Ectodermal cell (in vitro differentiated cells): ENCODE measurements at regions not wholly inside any gene's neighbourhood (a gene's known extent, or its start where the extent isn't known, plus 50 kb on each side); places are given as distances from the start of the nearest gene placed in this dataset.

ENCODE experiments used
- H3K27ac ChIP-seq: 2 replicates; pipeline ENCODE4 v1.7.0; 2013; ENCODE audit warnings: mild to moderate bottlenecking, low read depth, low read length; ENCODE audit not compliant: insufficient read depth, poor library complexity, severe bottlenecking
- H3K27me3 ChIP-seq: 2 replicates; pipeline ENCODE4 v1.7.0; 2013; ENCODE audit warnings: mild to moderate bottlenecking, low read length; ENCODE audit not compliant: insufficient read depth, control insufficient read depth, poor library complexity, severe bottlenecking
- H3K36me3 ChIP-seq: one replicate; pipeline ENCODE4 v1.7.0; 2013; ENCODE audit warnings: low read length; ENCODE audit not compliant: control insufficient read depth, insufficient read depth
- H3K4me1 ChIP-seq: one replicate; pipeline ENCODE4 v1.7.0; 2013; ENCODE audit warnings: low read length; ENCODE audit not compliant: control insufficient read depth, insufficient read depth
- H3K4me3 ChIP-seq: 2 replicates; pipeline ENCODE4 v1.7.0; 2013; ENCODE audit warnings: low read depth, low read length, control low read depth; ENCODE audit not compliant: insufficient read depth
- H3K9me3 ChIP-seq: 2 replicates; pipeline ENCODE4 v1.7.0; 2013; ENCODE audit warnings: mild to moderate bottlenecking, low read length, moderate library complexity; ENCODE audit not compliant: control insufficient read depth
- WGBS, 2 experiments: methylation state at CpG; one replicate each; pipeline ENCODE4 v1.1.7; 2013; ENCODE audit warnings: missing lambda C conversion rate in 2 of 2; 5-methylcytosine and 5-hydroxymethylcytosine counted together

DNA sequence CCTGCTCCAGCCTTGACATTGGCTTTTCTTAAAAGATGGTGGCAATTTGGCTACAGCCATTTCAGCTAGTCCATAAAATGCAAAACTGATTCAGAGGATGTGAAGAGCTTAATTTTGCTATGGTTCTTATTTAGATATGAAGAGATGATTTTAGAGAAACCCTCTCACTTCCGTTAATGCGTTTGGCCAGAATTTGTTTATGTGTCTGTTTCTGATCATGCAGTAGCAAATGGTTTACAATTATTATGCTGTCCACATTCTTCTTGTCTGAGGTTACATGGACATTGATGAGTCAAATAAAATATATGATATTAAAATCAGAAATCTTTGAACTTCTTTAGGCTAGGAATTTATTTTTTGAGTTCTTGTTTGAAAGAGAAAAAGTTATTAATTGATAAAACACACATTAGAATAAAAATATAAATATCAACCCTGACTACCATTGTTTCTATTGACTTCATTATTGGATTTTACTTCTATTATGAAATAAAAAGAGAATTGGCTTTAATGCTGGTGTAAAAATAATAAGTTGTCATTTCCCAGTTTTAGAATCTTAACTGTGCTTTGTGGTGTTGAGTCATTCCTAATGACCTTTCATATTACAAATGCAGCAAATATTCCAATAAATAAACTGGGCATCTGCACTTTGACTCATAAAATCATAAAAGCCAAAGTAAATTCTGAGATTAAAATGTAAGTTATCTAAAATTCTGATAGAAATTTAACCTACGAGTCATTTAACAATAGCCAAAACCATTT is 1286.0 kb upstream of the GJE1 start:
- no peaks in the 10 kb centered on the region for H3K36me3 ChIP-seq
- no peaks in the 10 kb centered on the region for H3K9me3 ChIP-seq
- H3K4me3 ChIP-seq, result no peak overlapping the region
- no peak overlapping the region for H3K27ac ChIP-seq
- no peaks in the 10 kb centered on the region for H3K27me3 ChIP-seq
- H3K4me1 ChIP-seq, result no peaks in the 10 kb centered on the region
- 91 to 100% methylated on average over 2 of the region's 3 CpGs for WGBS, 2 experiments

DNA sequence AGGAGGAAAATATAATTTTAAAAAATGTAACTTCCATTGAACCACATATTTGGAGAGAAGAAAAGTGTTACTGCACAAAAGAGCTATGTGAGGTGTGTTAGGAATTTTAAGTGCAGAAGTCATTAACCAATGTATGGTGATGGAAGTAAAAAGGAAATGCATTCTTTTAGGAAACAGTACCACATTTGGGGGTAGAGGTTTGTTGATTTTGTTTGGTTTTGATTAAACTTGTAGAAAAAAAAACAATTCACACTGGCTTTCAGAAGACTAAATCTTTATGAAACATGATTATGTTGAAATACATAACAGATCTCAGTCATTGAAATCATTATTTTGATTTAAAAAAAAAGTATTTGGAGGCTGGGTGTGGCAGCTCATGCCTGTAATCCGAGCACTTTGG is 1287.0 kb upstream of the GJE1 start:
- no peaks in the 10 kb centered on the region for H3K36me3 ChIP-seq
- no peak overlapping the region for H3K27ac ChIP-seq
- no peak overlapping the region for H3K4me3 ChIP-seq
- no peaks in the 10 kb centered on the region for H3K4me1 ChIP-seq
- 87 to 95% methylated on average over 1 of the region's 1 CpG for WGBS, 2 experiments
- no peaks in the 10 kb centered on the region for H3K27me3 ChIP-seq
- H3K9me3 ChIP-seq, result no peaks in the 10 kb centered on the region

DNA sequence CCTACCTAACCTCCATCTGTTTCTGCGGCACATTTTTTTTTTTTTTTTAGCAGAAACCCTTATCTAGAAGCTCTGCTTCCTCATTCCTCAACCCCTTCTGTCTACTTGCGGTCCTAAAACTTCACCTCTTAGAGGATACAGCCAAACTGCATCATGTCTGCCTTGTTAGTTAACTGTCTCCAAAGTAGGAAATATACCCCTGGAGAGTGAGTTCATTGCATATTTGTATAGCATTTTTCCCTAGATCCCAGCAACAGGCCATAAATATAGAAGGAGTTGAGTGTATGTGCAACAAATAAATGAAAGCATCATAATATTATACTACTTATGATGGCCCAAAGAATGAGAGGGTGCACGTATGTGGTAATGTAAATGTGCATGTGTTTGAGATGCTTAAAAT is 1288.6 kb upstream of the GJE1 start:
- 93 to 94% methylated on average over 2 of the region's 3 CpGs for WGBS, 2 experiments
- Histone ChIP-seq H3K4me1 (no peaks in the 10 kb centered on the region), H3K4me3 (no peak overlapping the region), H3K27ac (no peak overlapping the region), H3K9me3 (no peaks in the 10 kb centered on the region), H3K27me3 (no peaks in the 10 kb centered on the region), H3K36me3 (no peaks in the 10 kb centered on the region)

DNA sequence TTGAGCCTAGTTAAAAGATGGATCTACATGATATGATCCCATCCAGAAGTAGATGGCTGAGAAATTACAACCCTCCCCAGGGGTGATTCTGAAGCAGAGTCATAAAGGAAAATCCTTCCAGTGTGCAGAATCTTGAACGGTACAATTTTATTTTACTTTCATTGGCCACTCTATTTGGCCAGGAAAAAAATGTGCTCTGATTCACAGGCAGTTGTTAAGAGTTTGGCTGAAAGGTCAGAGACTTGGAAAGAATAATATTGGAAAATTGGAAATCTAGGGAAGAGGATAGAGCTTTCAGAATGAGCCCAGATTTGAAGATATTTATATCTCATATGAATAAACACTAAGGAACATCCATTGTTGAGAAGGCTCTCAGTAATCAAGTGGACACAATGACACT is 1299.3 kb upstream of the GJE1 start:
- no peaks in the 10 kb centered on the region for H3K36me3 ChIP-seq
- WGBS, 2 experiments, result 100% methylated on average over 1 of the region's 1 CpG

DNA sequence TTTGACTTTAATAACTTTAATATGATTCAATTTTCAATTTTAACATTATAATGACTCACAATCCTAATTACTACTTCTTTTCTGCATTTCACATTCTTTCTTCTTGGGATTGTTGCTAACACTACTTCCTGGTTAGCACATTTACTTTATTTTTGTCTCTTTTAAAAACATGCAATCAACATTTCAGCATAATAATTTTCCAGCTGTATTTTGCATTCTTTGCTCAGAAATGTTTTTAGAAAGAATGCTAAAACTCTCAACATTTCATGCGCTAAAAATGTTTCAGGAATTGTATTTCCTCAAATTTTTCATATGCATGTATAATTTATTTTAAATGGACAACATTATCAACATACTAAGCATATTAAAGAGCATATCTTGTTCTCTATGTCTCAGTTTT is 1302.1 kb upstream of the GJE1 start:
- Histone ChIP-seq H3K4me1 (no peaks in the 10 kb centered on the region), H3K9me3 (no peaks in the 10 kb centered on the region), H3K27ac (no peak overlapping the region), H3K27me3 (no peaks in the 10 kb centered on the region), H3K36me3 (no peaks in the 10 kb centered on the region), H3K4me3 (no peak overlapping the region)
- whole genome bisulfite sequencing, 2 experiments, result 100% methylated on average over 1 of the region's 1 CpG; no CpG with 5 or more reads in 1 of the 2 experiments

More for the DNA sequence above, 1299.3 kb upstream of the GJE1 start:
- Histone ChIP-seq H3K4me3 (no peak overlapping the region), H3K9me3 (no peaks in the 10 kb centered on the region), H3K27ac (no peak overlapping the region), H3K27me3 (no peaks in the 10 kb centered on the region), H3K4me1 (no peaks in the 10 kb centered on the region)

DNA sequence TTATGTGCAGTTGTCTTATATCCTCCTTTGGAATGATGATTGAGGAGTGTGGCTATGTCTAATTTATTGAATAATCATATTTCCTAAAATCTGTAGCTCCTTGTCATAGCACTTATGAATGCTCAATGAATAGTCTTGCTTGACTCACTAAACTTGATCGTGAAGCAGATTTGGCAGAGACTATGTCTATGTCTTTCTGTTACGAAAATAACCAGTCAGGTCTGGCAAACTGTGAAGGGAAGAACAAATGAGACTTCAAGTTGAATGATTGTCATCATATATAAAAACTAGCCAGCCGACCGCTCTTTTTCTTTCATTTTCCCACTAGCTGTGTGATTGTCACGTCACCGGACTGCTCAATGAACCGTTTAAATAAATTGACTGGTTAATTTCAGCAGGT is 1303.9 kb upstream of the GJE1 start:
- no peaks in the 10 kb centered on the region for H3K36me3 ChIP-seq
- H3K9me3 ChIP-seq, result no peaks in the 10 kb centered on the region
- H3K4me1 ChIP-seq, result no peaks in the 10 kb centered on the region
- H3K27me3 ChIP-seq, result no peaks in the 10 kb centered on the region
- H3K4me3 ChIP-seq, result no peak overlapping the region
- H3K27ac ChIP-seq, result no peak overlapping the region
- WGBS, 2 experiments, result 96 to 97% methylated on average over 5 to 7 of the region's 7 CpGs

DNA sequence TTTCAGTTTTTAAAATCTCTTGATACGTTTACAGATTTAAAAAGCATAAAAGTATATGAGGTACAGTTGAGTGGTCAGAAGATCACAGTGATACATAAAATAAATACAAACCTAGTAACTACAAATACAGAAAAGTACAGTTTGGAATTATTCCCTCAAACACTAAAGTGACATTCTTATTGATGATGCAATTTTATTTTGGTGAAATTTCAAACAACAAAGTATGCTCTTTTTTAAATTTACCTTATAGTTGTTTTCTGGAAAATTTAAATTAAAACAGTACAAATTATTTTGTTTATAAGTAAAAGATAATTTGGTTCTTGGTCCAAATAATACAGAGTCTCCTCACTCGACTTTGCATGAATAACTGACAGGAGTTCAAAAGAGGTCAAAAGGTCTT is 1305.1 kb upstream of the GJE1 start:
- H3K4me1 ChIP-seq, result no peaks in the 10 kb centered on the region
- no peaks in the 10 kb centered on the region for H3K9me3 ChIP-seq
- H3K27me3 ChIP-seq, result no peaks in the 10 kb centered on the region
- no peak overlapping the region for H3K4me3 ChIP-seq
- 88 to 100% methylated on average over 1 of the region's 2 CpGs for WGBS, 2 experiments
- H3K36me3 ChIP-seq, result no peaks in the 10 kb centered on the region
- H3K27ac ChIP-seq, result no peak overlapping the region

DNA sequence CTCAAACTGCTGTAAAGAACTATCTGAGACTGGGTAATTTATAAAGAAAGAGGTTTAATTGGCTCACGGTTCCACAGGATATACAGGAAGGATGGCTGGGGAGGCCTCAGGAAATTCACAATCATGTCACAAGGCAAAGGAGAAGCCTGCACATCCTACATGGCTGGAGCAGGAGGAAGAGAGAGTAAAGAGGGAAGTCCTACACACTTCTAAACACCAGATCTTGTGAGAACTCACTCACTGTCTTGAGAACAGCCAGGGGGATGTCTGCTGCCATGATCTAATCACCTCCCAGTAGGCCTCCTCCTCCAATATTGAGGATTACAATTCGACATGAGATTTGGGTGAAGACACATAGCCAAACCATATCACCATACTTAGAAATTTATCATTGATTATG is 1307.0 kb upstream of the GJE1 start:
- WGBS, 2 experiments, result 93 to 94% methylated on average over 2 of the region's 2 CpGs
- H3K4me3 ChIP-seq, result no peak overlapping the region

DNA sequence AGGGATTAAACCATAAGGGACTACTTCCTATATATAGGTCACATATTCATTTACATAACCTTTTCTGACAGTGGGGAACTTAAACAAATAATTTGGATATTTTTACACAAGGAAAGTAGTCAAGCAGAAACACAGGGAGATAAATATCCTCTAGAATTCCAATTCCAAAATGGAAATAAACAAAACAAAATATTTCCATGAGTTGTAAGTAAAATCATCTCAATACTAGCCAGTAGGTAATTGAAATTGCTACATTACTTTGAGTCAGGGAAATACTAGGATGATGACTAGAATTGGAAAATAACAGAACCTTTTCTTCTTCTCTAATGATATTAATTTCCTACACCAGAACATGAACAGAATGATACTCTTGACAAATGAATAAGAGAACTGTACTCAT is 1308.1 kb upstream of the GJE1 start:
- Histone ChIP-seq H3K4me3 (no peak overlapping the region), H3K27me3 (no peaks in the 10 kb centered on the region), H3K36me3 (no peaks in the 10 kb centered on the region), H3K27ac (no peak overlapping the region), H3K9me3 (no peaks in the 10 kb centered on the region), H3K4me1 (no peaks in the 10 kb centered on the region)

More for the DNA sequence above, 1307.0 kb upstream of the GJE1 start:
- Histone ChIP-seq H3K9me3 (no peaks in the 10 kb centered on the region), H3K27me3 (no peaks in the 10 kb centered on the region), H3K4me1 (no peaks in the 10 kb centered on the region), H3K27ac (no peak overlapping the region), H3K36me3 (no peaks in the 10 kb centered on the region)

DNA sequence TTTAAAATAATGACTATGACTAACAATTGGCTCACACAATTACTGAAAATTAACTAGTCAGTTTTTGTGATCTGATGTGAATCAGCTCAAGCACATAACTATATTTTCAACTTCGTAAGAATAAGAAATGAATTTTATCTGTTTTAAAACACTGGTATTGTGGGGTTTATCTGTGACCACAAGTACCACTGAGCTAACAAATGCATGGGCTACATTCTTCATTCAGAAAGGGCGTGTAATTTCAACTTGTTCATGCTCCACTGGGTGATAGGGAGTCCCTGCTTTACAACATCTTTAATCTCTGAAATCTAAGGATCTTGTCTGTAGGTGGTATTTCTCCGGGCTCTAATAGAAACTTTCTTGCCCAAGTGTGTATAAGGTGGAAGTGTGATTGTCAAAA is 1311.5 kb upstream of the GJE1 start:
- 83 to 96% methylated on average over 2 of the region's 3 CpGs for WGBS, 2 experiments
- Histone ChIP-seq H3K27ac (no peak overlapping the region), H3K36me3 (no peaks in the 10 kb centered on the region), H3K4me1 (no peaks in the 10 kb centered on the region), H3K9me3 (no peaks in the 10 kb centered on the region), H3K27me3 (no peaks in the 10 kb centered on the region), H3K4me3 (no peak overlapping the region)

DNA sequence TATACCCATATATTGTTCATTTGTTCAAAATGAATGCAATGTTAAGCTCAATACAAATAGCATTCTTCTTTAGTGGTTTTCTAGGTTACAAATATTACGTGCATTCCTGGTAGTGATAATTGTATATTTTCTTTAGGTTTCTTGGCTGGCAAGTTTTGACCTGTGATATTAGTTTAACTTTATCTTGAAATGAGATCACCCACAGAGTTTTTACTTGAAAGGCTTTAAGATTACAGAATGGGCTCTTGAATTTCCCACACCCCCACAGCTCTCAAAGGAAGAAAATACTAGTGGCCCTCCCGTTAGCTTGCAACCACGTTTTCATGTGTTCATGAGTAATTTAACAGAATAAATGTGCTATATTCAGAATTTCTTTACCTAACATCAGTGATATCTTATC is 1315.5 kb upstream of the GJE1 start:
- no peaks in the 10 kb centered on the region for H3K27me3 ChIP-seq
- no peak overlapping the region for H3K27ac ChIP-seq
- no peaks in the 10 kb centered on the region for H3K4me1 ChIP-seq
- H3K4me3 ChIP-seq, result no peak overlapping the region
- H3K36me3 ChIP-seq, result no peaks in the 10 kb centered on the region
- H3K9me3 ChIP-seq, result no peaks in the 10 kb centered on the region
- WGBS, 2 experiments, result 100% methylated on average over 3 of the region's 3 CpGs; no CpG with 5 or more reads in 1 of the 2 experiments
